HepG2 (cell line): ENCODE measurements at regions not wholly inside any gene's neighbourhood (a gene's known extent, or its start where the extent isn't known, plus 50 kb on each side); places are given as distances from the start of the nearest gene placed in this dataset.

Experiments
- ATAC-seq: fragments of 200-7000 bp; cut with Tn5 transposase; 3 replicates; pipeline ENCODE4 v1.9.1; 2020; ENCODE audit warnings: mild to moderate bottlenecking, moderate library complexity
- BruUV-seq: library from RNA; stranded (reverse); fragments of 400-500 nt; replicated peaks from 2 replicates; lab custom pipeline; 2021; lab: Mats Ljungman, UMichigan
- CTCF ChIA-PET: fragments of 300-600 bp; formaldehyde crosslinking; extraction: SDS; loops from one replicate; lab custom pipeline; 2021; ENCODE audit warnings: low total read pairs, inconsistent platforms, low intra/inter-chr PET ratio; lab: Yijun Ruan, JAX
- POLR2A ChIA-PET: fragments of 350-600 bp; sonication (Branson Sonifier 250); formaldehyde crosslinking; loops from one replicate; lab custom pipeline; 2020; ENCODE audit warnings: antibody characterized with exemption, inconsistent platforms; lab: Yijun Ruan, JAX
- DNase-seq: peaks from one replicate; pipeline ENCODE4 v3.0.0-alpha.2; 2015; ENCODE audit warnings: low spot score
- FAIRE-seq: peaks from 3 replicates; lab custom pipeline; 2011; peaks lifted over from hg19 to GRCh38; lab: Jason Lieb, UNC
- H2AFZ ChIP-seq: one replicate; pipeline ENCODE4 v1.6.1; 2011; ENCODE audit warnings: low read length, inconsistent platforms
- H3K27ac ChIP-seq: fragments of 300-600 bp; 3 replicates; pipeline ENCODE4 v1.8.0; 2011; ENCODE audit warnings: mixed run types, mild to moderate bottlenecking, mixed read lengths, low read length, inconsistent platforms; ENCODE audit not compliant: insufficient read depth; ENCODE audit errors: extremely low read length
- H3K27me3 ChIP-seq, 2 experiments: fragments of 200-600 bp in 1 of 2; 2 replicates in 1 of 2; 3 replicates in 1 of 2; pipeline versions ENCODE4 v1.6.0 to v1.8.0; 2011; ENCODE audit warnings: low read length in 2 of 2, mild to moderate bottlenecking in 2 of 2, moderate library complexity in 2 of 2, inconsistent platforms in 1 of 2; ENCODE audit not compliant: insufficient read depth in 2 of 2, control insufficient read depth in 1 of 2
- H3K36me3 ChIP-seq, 2 experiments: fragments of 200-600 bp in 1 of 2; replicated peaks in 1 of 2; 2 replicates in 1 of 2; 3 replicates in 1 of 2; pipeline versions ENCODE4 v1.5.1 to v1.8.0; 2011; ENCODE audit warnings: low read length in 2 of 2, inconsistent platforms in 1 of 2; ENCODE audit not compliant: insufficient read depth in 2 of 2, control insufficient read depth in 1 of 2
- H3K4me1 ChIP-seq: 2 replicates; pipeline ENCODE4 v1.5.1; 2012; ENCODE audit warnings: low read length, inconsistent platforms; ENCODE audit not compliant: insufficient read depth
- H3K4me2 ChIP-seq: 2 replicates; pipeline ENCODE4 v1.6.0; 2011; ENCODE audit warnings: low read depth, low read length, inconsistent platforms
- H3K4me3 ChIP-seq, 3 experiments: fragments of 200-600 bp in 1 of 3; sonication (generic), shearing (Covaris generic) in 1 of 3; replicated peaks in 1 of 3; 2 replicates each; pipeline ENCODE4 v1.5.1; 2011 to 2016; ENCODE audit warnings: low read length in 3 of 3, inconsistent platforms in 2 of 3, low read depth in 2 of 3, mild to moderate bottlenecking in 2 of 3, control low read depth in 1 of 3, mixed read lengths in 1 of 3; ENCODE audit not compliant: insufficient read depth in 1 of 3
- H3K79me2 ChIP-seq: one replicate; pipeline ENCODE4 v1.6.1; 2011; ENCODE audit warnings: low read length, inconsistent platforms; ENCODE audit not compliant: insufficient read depth
- H3K9ac ChIP-seq: 2 replicates; pipeline ENCODE4 v1.6.0; 2011; ENCODE audit warnings: mild to moderate bottlenecking, low read depth, low read length, inconsistent platforms; ENCODE audit not compliant: insufficient read depth
- H3K9me3 ChIP-seq: 2 replicates; pipeline ENCODE4 v1.5.1; 2012; ENCODE audit warnings: mild to moderate bottlenecking, low read length
- H4K20me1 ChIP-seq: 2 replicates; pipeline ENCODE4 v1.6.0; 2011; ENCODE audit warnings: inconsistent platforms, mild to moderate bottlenecking, low read length, moderate library complexity; ENCODE audit not compliant: insufficient read depth
- AHR ChIP-seq: IDR thresholded peaks from 2 replicates; pipeline ENCODE4 v1.6.1; 2018; ENCODE audit warnings: missing genetic modification reagents, missing compliant biosample characterization
- ATM ChIP-seq: fragments of 450-650 bp; IDR thresholded peaks from 2 replicates; pipeline ENCODE4 v1.7.1; 2017; ENCODE audit warnings: mild to moderate bottlenecking, borderline replicate concordance
- MEIS2 ChIP-seq: sonication (generic); formaldehyde crosslinking; IDR thresholded peaks from 2 replicates; pipeline ENCODE4 v1.9.0; 2021; ENCODE audit warnings: mild to moderate bottlenecking, missing genetic modification reagents
- NR0B2 ChIP-seq: sonication (generic); formaldehyde crosslinking; IDR thresholded peaks from 2 replicates; pipeline ENCODE4 v1.4.0; 2020; ENCODE audit warnings: mild to moderate bottlenecking, missing genetic modification reagents
- NR2C2 ChIP-seq: sonication (generic); formaldehyde crosslinking; IDR thresholded peaks from 2 replicates; pipeline ENCODE4 v1.4.0; 2020; ENCODE audit warnings: missing genetic modification reagents, mild to moderate bottlenecking, moderate library complexity, borderline replicate concordance
- SIN3A ChIP-seq: IDR thresholded peaks from 2 replicates; pipeline ENCODE4 v1.6.1; 2011; ENCODE audit warnings: low read depth, mild to moderate bottlenecking, control low read depth, low read length, borderline replicate concordance
- ZBTB20 ChIP-seq: sonication (generic); formaldehyde crosslinking; IDR thresholded peaks from 2 replicates; pipeline ENCODE4 v1.8.1; 2023; ENCODE audit warnings: missing genetic modification reagents, low read depth, mild to moderate bottlenecking, borderline replicate concordance
- ZNF329 ChIP-seq: sonication (generic); formaldehyde crosslinking; IDR thresholded peaks from 2 replicates; pipeline ENCODE4 v1.9.0; 2021; ENCODE audit warnings: low read depth, mild to moderate bottlenecking, missing genetic modification reagents
- ZNF513 ChIP-seq: sonication (generic); formaldehyde crosslinking; conservative IDR thresholded peaks from 2 replicates; pipeline ENCODE4 v1.5.0; 2020; ENCODE audit warnings: missing genetic modification reagents
- ZNF556 ChIP-seq: sonication (generic); formaldehyde crosslinking; IDR thresholded peaks from 2 replicates; pipeline ENCODE4 v1.4.0; 2020; ENCODE audit warnings: mild to moderate bottlenecking, missing genetic modification reagents, borderline replicate concordance
- ZNF644 ChIP-seq: IDR thresholded peaks from 2 replicates; pipeline ENCODE4 v1.6.1; 2016; ENCODE audit warnings: low read depth
- ZNF746 ChIP-seq: sonication (generic); formaldehyde crosslinking; IDR thresholded peaks from 2 replicates; pipeline ENCODE4 v1.8.0; 2022; ENCODE audit warnings: mild to moderate bottlenecking, missing genetic modification reagents
- WGBS: methylation state at CpG from one replicate; pipeline ENCODE4 v1.1.6; 2017; ENCODE audit warnings: low lambda C conversion rate; 5-methylcytosine and 5-hydroxymethylcytosine counted together
- in situ Hi-C: cut with HindIII; loops from 2 replicates; pipeline ENCODE4 v1.10.0; 2017; ENCODE audit warnings: low pct_unique_long_range_greater_than_20kb; ENCODE audit not compliant: extremely low pct_ligation_motif_present
- intact Hi-C: fragments of 100-400 bp; cut with micrococcal nuclease; formaldehyde crosslinking; loops from one replicate; pipeline ENCODE4 v1.10.0; 2022; ENCODE audit not compliant: unreplicated experiment

- H3K9ac ChIP-seq: no peak overlapping the region
- in situ Hi-C loops (no loop called here), intact Hi-C loops (no loop called here)
- WGBS: 16% methylated on average over 4 of the region's 4 CpGs
- no peaks in the 10 kb centered on the region for H3K36me3 ChIP-seq
- H3K27me3 ChIP-seq: no peaks in the 10 kb centered on the region
- no peak overlapping the region for H3K4me2 ChIP-seq
- H4K20me1 ChIP-seq: no peaks in the 10 kb centered on the region
- no peaks in the 10 kb centered on the region for H3K79me2 ChIP-seq
- H3K4me3 ChIP-seq: no peak overlapping the region
- TF ChIP-seq ZNF746 (CRISPR knock-in tag) (no peak), ZNF513 (CRISPR knock-in tag) (no peak), MEIS2 (CRISPR knock-in tag) (no peak), ZBTB20 (CRISPR knock-in tag) (no peak), ZNF556 (CRISPR knock-in tag) (no peak), SIN3A (no peak), ZNF329 (CRISPR knock-in tag) (no peak), ATM (no peak), NR0B2 (CRISPR knock-in tag) (no peak), AHR (no peak), NR2C2 (CRISPR knock-in tag) (no peak), ZNF644 (CRISPR knock-in tag) (no peak)
- ATAC-seq (no peak), DNase-seq (no peak), FAIRE-seq (no peak)
- no peaks in the 10 kb centered on the region for H3K4me1 ChIP-seq
- CTCF ChIA-PET: no interaction called here
- H3K9me3 ChIP-seq: no peaks in the 10 kb centered on the region
- H2AFZ ChIP-seq: no peak overlapping the region
- H3K27ac ChIP-seq: no peak overlapping the region
- BruUV-seq: no TSS peak
- POLR2A ChIA-PET: no interaction called here
These were observed 190.2 kb upstream of the POF1B start for GRCh38 chrX:85569686-85570085.
